ENCODE measurements at regions not wholly inside any gene's neighbourhood (a gene's known extent, or its start where the extent isn't known, plus 50 kb on each side); places are given as distances from the start of the nearest gene placed in this dataset.
A peak's percentile ranks its signal among the peaks of the same experiment; 100 is the strongest.

DNA sequence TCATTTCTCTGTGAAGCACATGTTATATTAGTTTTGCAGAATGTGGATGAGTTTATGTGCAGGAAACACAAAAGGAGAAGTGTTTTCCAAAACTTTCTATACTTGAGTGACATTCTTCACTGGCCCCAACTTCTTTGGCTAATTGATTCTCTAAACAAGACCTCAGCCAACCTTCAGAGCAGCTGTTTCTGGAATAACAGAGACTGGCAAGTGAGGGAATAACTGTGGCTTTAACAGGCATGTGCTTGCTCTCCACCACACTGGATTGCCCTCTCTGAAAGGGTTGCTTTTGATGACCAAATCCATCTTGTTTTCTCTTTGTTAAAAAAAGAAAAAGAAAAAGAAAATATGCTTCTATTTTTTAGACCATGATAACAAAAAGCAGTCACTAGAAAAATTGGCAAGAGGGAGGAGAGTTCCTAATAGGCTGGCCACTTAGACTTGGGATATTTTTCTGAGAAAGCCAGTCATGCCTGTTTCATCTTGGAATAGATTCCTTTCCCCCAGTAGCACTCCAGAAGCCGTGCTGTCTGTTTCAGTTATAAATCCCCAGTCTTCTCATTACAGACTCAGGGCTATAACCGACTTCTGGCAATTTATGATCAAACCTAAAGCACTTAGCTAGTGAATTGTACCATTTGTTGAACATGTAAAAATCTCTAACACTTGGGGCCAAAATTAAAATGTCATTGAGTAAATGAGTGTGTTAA is 295.0 kb upstream of the NR3C2 start:
- DNase-seq (ENCODE audit: low read depth), result no peak
- TF ChIP-seq CTCF (conservative IDR thresholded peaks at IDR 0.05; ENCODE audit: low read depth, low read length), result no peak

DNA sequence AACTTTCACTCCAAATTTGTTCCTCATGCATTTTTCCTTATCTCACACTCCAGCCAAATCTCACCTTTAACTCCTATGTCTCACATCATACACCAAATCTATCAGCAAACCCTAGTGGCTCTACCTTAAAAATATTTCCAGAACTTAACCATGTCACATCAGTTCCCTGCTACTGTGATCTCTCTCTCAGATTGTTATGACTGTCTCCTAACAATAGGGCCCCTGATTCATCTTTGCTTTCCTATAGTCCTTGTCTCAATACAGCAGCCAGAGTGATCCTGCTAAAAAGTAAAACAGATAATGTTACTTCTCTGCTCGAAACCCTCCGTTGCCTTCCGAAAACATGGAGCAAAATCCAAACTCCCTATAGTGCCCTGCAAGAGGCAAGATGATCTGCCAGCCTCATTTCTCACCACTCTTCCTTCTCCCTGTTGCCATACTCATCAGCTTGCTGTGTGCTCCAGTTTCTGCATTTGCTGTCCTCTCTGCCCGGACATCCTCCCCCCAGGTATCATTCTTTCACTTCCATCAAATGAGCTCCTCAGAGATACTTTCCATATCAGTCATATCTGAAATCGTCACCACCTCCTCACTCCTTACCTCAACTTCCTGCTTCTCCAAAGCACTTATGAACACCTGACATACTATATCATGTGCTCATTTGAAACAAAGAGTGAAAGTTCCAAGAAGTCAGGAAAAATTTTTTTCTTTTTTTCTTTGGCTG is 293.4 kb upstream of the NR3C2 start:
- no peak overlapping the region for H3K4me3 ChIP-seq (ENCODE audit: low read length)
- DNase-seq (ENCODE audit: low read depth), result no peak
- no peak for TF ChIP-seq CTCF (conservative IDR thresholded peaks at IDR 0.05; ENCODE audit: low read depth, low read length)

More for the DNA sequence above, 295.0 kb upstream of the NR3C2 start:
- H3K4me3 ChIP-seq (ENCODE audit: low read length), result no peak overlapping the region

DNA sequence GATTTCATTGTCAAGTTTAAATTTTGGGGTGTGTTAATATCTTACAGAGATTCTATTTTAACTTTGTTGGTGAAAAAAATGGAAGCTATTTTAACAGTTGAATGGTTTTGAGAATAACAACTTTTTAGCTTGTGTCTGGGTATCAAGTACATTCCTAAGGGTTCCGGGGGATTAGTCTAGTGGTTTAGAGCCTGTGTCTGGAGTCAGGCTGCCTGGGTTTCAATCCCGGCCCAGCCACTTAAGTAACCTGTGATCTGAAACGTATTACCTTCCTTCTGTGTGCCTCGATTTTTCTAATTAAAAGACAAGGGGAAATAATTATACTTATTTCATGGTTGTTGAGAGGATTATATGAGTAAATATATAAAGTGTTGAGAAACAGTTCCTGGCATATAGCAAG is 288.6 kb upstream of the NR3C2 start:
- no peak for TF ChIP-seq CTCF (conservative IDR thresholded peaks at IDR 0.05; ENCODE audit: low read depth, low read length)
- no peak overlapping the region for H3K4me3 ChIP-seq (ENCODE audit: low read length)
- DNase-seq (ENCODE audit: low read depth), result peak; percentile 97

GRCh38 chr4:148730082-148730640 is 287.9 kb upstream of the NR3C2 start:
- TF ChIP-seq CTCF (conservative IDR thresholded peaks at IDR 0.05; ENCODE audit: low read depth, low read length), result no peak
- no peak overlapping the region for H3K4me3 ChIP-seq (ENCODE audit: low read length)
- no peak for DNase-seq (ENCODE audit: low read depth)

GRCh38 chr4:148717988-148718387 is 275.8 kb upstream of the NR3C2 start:
- no peak for TF ChIP-seq CTCF (conservative IDR thresholded peaks at IDR 0.05; ENCODE audit: low read depth, low read length)
- DNase-seq (ENCODE audit: low read depth), result no peak
- H3K4me3 ChIP-seq (ENCODE audit: low read length), result no peak overlapping the region

DNA sequence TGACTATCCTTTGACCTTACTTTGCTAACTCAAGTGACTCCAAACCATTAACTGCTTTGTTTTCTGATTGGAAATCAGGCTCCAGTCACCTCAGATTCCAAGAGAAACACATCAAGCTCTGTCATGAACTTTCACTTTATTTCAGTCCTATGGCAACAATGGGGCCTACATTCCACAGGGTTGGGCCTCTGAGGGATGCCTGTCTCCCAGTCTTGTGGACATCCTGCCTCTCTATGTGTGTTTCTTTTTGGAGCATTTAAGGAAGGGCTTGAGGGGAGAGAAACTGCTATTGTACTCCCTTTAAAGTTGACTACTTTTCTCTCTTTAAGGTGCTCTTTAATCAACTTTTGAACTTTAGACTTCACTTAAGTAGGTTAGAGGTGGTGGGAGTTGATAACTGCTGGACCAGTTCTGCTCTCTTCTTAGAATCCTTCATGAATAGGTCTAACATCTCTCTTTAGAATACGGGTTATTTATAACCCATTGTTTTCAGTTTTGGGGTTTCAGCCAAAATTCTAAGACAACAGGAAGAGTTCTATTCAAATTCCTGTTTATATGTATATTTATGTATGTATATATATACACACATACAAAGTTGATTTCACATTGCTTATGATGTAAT is 274.3 kb upstream of the NR3C2 start:
- DNase-seq (ENCODE audit: low read depth), result peak; percentile 76
- no peak overlapping the region for H3K4me3 ChIP-seq (ENCODE audit: low read length)
- TF ChIP-seq CTCF (conservative IDR thresholded peaks at IDR 0.05; ENCODE audit: low read depth, low read length), result no peak
